OCI-LY1 (cell line): ENCODE measurements at regions not wholly inside any gene's neighbourhood (a gene's known extent, or its start where the extent isn't known, plus 50 kb on each side); places are given as distances from the start of the nearest gene placed in this dataset.

Experiments
- H2AFZ ChIP-seq: fragments of 200-600 bp; sonication (generic), shearing (Covaris generic); 2 replicates; pipeline ENCODE4 v1.6.0; 2014; ENCODE audit warnings: antibody characterized with exemption, mild to moderate bottlenecking, low read length
- H3F3A ChIP-seq: fragments of 200-600 bp; sonication (generic), shearing (Covaris generic); 2 replicates; pipeline ENCODE4 v1.6.0; 2014; ENCODE audit warnings: mild to moderate bottlenecking, antibody characterized with exemption, low read length, moderate library complexity; ENCODE audit not compliant: insufficient read depth
- H3K27ac ChIP-seq: fragments of 200-600 bp; sonication (generic); 2 replicates; pipeline ENCODE4 v1.5.1; 2014; ENCODE audit warnings: low read length, mixed run types, mild to moderate bottlenecking, low read depth; ENCODE audit not compliant: poor library complexity, severe bottlenecking
- H3K27me3 ChIP-seq: fragments of 200-600 bp; sonication (generic); 2 replicates; pipeline ENCODE4 v1.6.0; 2014; ENCODE audit warnings: antibody characterized with exemption, mild to moderate bottlenecking, low read length, moderate library complexity; ENCODE audit not compliant: insufficient read depth
- H3K36me3 ChIP-seq: fragments of 200-600 bp; sonication (generic); 2 replicates; pipeline ENCODE4 v1.6.1; 2014; ENCODE audit warnings: mild to moderate bottlenecking, antibody characterized with exemption, low read length, moderate library complexity, mixed read lengths; ENCODE audit not compliant: insufficient read depth
- H3K4me1 ChIP-seq: fragments of 200-600 bp; sonication (generic); 2 replicates; pipeline ENCODE4 v1.5.1; 2014; ENCODE audit warnings: mild to moderate bottlenecking, low read length, moderate library complexity; ENCODE audit not compliant: insufficient read depth, severe bottlenecking
- H3K4me2 ChIP-seq: fragments of 200-600 bp; sonication (generic), shearing (Covaris generic); 2 replicates; pipeline ENCODE4 v1.6.1; 2014; ENCODE audit warnings: low read length
- H3K4me3 ChIP-seq: fragments of 200-600 bp; sonication (generic); 2 replicates; pipeline ENCODE4 v1.5.1; 2014; ENCODE audit warnings: low read length, low read depth, mild to moderate bottlenecking, mixed read lengths; ENCODE audit not compliant: poor library complexity, severe bottlenecking
- H3K79me2 ChIP-seq: fragments of 200-600 bp; shearing (Covaris generic); 2 replicates; pipeline ENCODE4 v1.6.1; 2016; ENCODE audit warnings: mixed run types, low read length, mixed read lengths; ENCODE audit not compliant: insufficient read depth
- H3K9ac ChIP-seq: fragments of 200-600 bp; sonication (generic), shearing (Covaris generic); 2 replicates; pipeline ENCODE4 v1.6.1; 2014; ENCODE audit warnings: mild to moderate bottlenecking, low read length, mixed read lengths
- H3K9me2 ChIP-seq: fragments of 200-600 bp; sonication (generic), shearing (Covaris generic); 2 replicates; pipeline ENCODE4 v1.6.1; 2014; ENCODE audit warnings: low read depth, mild to moderate bottlenecking, low read length, mixed read lengths
- H3K9me3 ChIP-seq: fragments of 200-600 bp; shearing (Covaris generic); 2 replicates; pipeline ENCODE4 v1.6.1; 2014; ENCODE audit warnings: low read length, mixed read lengths
- H4K20me1 ChIP-seq: fragments of 200-600 bp; sonication (generic), shearing (Covaris generic); 2 replicates; pipeline ENCODE4 v1.6.0; 2016; ENCODE audit warnings: mild to moderate bottlenecking, low read length; ENCODE audit not compliant: insufficient read depth
- CTCF ChIP-seq: fragments of 200-600 bp; sonication (generic), shearing (Covaris generic); IDR thresholded peaks from 2 replicates; pipeline ENCODE4 v1.5.1; 2017; ENCODE audit warnings: mild to moderate bottlenecking, antibody characterized with exemption, low read length, moderate library complexity, mixed read lengths
- EZH2 ChIP-seq: fragments of 200-600 bp; sonication (generic), shearing (Covaris generic); IDR thresholded peaks from 2 replicates; pipeline ENCODE4 v1.8.0; 2017; ENCODE audit warnings: borderline replicate concordance, mixed run types, mild to moderate bottlenecking, antibody characterized with exemption, low read length, moderate library complexity, mixed read lengths

- no peaks in the 10 kb centered on the region for H4K20me1 ChIP-seq
- H3K4me1 ChIP-seq: peaks cover 39% of the 10 kb centered on the region
- H3K4me3 ChIP-seq: no peak overlapping the region
- H3K9me2 ChIP-seq: no peaks in the 10 kb centered on the region
- no peak overlapping the region for H3K27ac ChIP-seq
- H3K9ac ChIP-seq: peak overlapping the region; percentile 24; the same call in 1 of the 2 replicates
- peak overlapping the region; percentile 96 for H2AFZ ChIP-seq
- TF ChIP-seq CTCF: no peak
- TF ChIP-seq EZH2: no peak
- peak overlapping the region; percentile 52 for H3K4me2 ChIP-seq
- H3K79me2 ChIP-seq: no peaks in the 10 kb centered on the region
- no peaks in the 10 kb centered on the region for H3F3A ChIP-seq
- H3K27me3 ChIP-seq: no peaks in the 10 kb centered on the region
- H3K36me3 ChIP-seq: no peaks in the 10 kb centered on the region
- H3K9me3 ChIP-seq: no peaks in the 10 kb centered on the region
Observed at GRCh38 chr15:85906640-85907039, 111.9 kb upstream of the KLHL25 start.

- Histone ChIP-seq H3K9me3 (no peaks in the 10 kb centered on the region), H3K9ac (no peak overlapping the region), H3K27me3 (no peaks in the 10 kb centered on the region), H3F3A (no peaks in the 10 kb centered on the region), H3K4me1 (peaks cover 59% of the 10 kb centered on the region), H3K79me2 (no peaks in the 10 kb centered on the region), H2AFZ (no peak overlapping the region), H4K20me1 (no peaks in the 10 kb centered on the region), H3K4me2 (no peak overlapping the region), H3K36me3 (no peaks in the 10 kb centered on the region), H3K27ac (peak overlapping the region; percentile 29), H3K9me2 (no peaks in the 10 kb centered on the region), H3K4me3 (no peak overlapping the region)
- no peak for TF ChIP-seq EZH2
- no peak for TF ChIP-seq CTCF
Observed at GRCh38 chr15:85910834-85911233, 116.1 kb upstream of the KLHL25 start.

GRCh38 chr15:85913461-85913860, 118.7 kb upstream of the KLHL25 start:
- Histone ChIP-seq H3K27ac (peak overlapping the region; percentile 10), H3K4me2 (no peak overlapping the region), H4K20me1 (no peaks in the 10 kb centered on the region), H3K36me3 (no peaks in the 10 kb centered on the region), H3F3A (no peaks in the 10 kb centered on the region), H2AFZ (no peak overlapping the region), H3K27me3 (no peaks in the 10 kb centered on the region), H3K4me3 (no peak overlapping the region), H3K79me2 (no peaks in the 10 kb centered on the region), H3K9me3 (peaks cover 6% of the 10 kb centered on the region; the same call in 1 of the 2 replicates), H3K4me1 (peaks cover 57% of the 10 kb centered on the region), H3K9me2 (no peaks in the 10 kb centered on the region), H3K9ac (no peak overlapping the region)
- no peak for TF ChIP-seq CTCF
- no peak for TF ChIP-seq EZH2
